WTC11 (cell line): ENCODE measurements at regions not wholly inside any gene's neighbourhood (a gene's known extent, or its start where the extent isn't known, plus 50 kb on each side); places are given as distances from the start of the nearest gene placed in this dataset.

Experiments used
- ATAC-seq: fragments of 200-7000 bp; cut with Tn5 transposase; 2 replicates; pipeline ENCODE4 v1.10.0; 2021; ENCODE audit warnings: mild to moderate bottlenecking, moderate library complexity
- CTCF ChIA-PET: fragments of 300-600 bp; sonication (Branson Sonifier 250); formaldehyde crosslinking; loops from one replicate; lab custom pipeline; 2021; ENCODE audit warnings: antibody characterized with exemption; lab: Charles Lee
- POLR2A ChIA-PET: fragments of 350-600 bp; sonication (Branson Sonifier 250); formaldehyde crosslinking; loops from one replicate; lab custom pipeline; 2021; ENCODE audit warnings: antibody characterized with exemption; lab: Charles Lee
- DNase-seq: peaks from one replicate; pipeline ENCODE4 v3.0.0; 2021; ENCODE audit warnings: low spot score
- H3K27ac Mint-ChIP-seq: 2 replicates; pipeline ENCODE4 v1.8.0; 2021; ENCODE audit warnings: mixed read lengths
- H3K27me3 Mint-ChIP-seq: 2 replicates; pipeline ENCODE4 v1.8.0; 2021; ENCODE audit warnings: low read depth, mild to moderate bottlenecking, moderate library complexity, mixed read lengths
- H3K36me3 Mint-ChIP-seq: 2 replicates; pipeline ENCODE4 v1.8.0; 2021; ENCODE audit warnings: mixed read lengths
- H3K4me1 Mint-ChIP-seq: 2 replicates; pipeline ENCODE4 v1.8.0; 2022; ENCODE audit warnings: mixed read lengths
- H3K4me3 Mint-ChIP-seq: 2 replicates; pipeline ENCODE4 v1.8.0; 2021; ENCODE audit warnings: mild to moderate bottlenecking, moderate library complexity, mixed read lengths
- H3K9me3 Mint-ChIP-seq: 2 replicates; pipeline ENCODE4 v1.8.0; 2021; ENCODE audit warnings: mixed read lengths
- ATF1 ChIP-seq: sonication (generic); formaldehyde crosslinking; IDR thresholded peaks from 2 replicates; pipeline ENCODE4 v1.8.1; 2023; ENCODE audit warnings: mild to moderate bottlenecking, moderate library complexity, missing genetic modification reagents
- ELF4 ChIP-seq: sonication (generic); formaldehyde crosslinking; IDR thresholded peaks from 2 replicates; pipeline ENCODE4 v1.8.1; 2022; ENCODE audit warnings: low read depth, mild to moderate bottlenecking, moderate library complexity, missing genetic modification reagents
- GTF2I ChIP-seq: fragments of 250-450 bp; sonication (Bioruptor Pico); conservative IDR thresholded peaks from 2 replicates; pipeline ENCODE4 v1.4.0; 2021; ENCODE audit warnings: mild to moderate bottlenecking
- JAZF1 ChIP-seq: fragments of 250-450 bp; sonication (Bioruptor Pico); IDR thresholded peaks from 2 replicates; pipeline ENCODE4 v1.9.0; 2021; ENCODE audit warnings: moderate library complexity, mild to moderate bottlenecking, inconsistent platforms
- OVOL2 ChIP-seq: fragments of 250-450 bp; sonication (Bioruptor Pico); IDR thresholded peaks from 2 replicates; pipeline ENCODE4 v1.9.0; 2021; ENCODE audit warnings: mild to moderate bottlenecking, borderline replicate concordance
- TCF7 ChIP-seq: sonication (generic); formaldehyde crosslinking; IDR thresholded peaks from 2 replicates; pipeline ENCODE4 v1.8.0; 2022; ENCODE audit warnings: mild to moderate bottlenecking, low read depth, missing genetic modification reagents, moderate library complexity
- TP53 ChIP-seq: sonication (generic); formaldehyde crosslinking; IDR thresholded peaks from 2 replicates; pipeline ENCODE4 v1.8.1; 2023; ENCODE audit warnings: mild to moderate bottlenecking, missing genetic modification reagents
- ZBTB21 ChIP-seq: sonication (generic); formaldehyde crosslinking; IDR thresholded peaks from 2 replicates; pipeline ENCODE4 v1.8.1; 2023; ENCODE audit warnings: mild to moderate bottlenecking, missing genetic modification reagents, borderline replicate concordance
- ZNF317 ChIP-seq: sonication (generic); formaldehyde crosslinking; IDR thresholded peaks from 2 replicates; pipeline ENCODE4 v1.8.1; 2023; ENCODE audit warnings: low read depth, mild to moderate bottlenecking, moderate library complexity, missing genetic modification reagents, borderline replicate concordance
- ZNF416 ChIP-seq: fragments of 250-450 bp; sonication (Bioruptor Pico); IDR thresholded peaks from 2 replicates; pipeline ENCODE4 v1.9.0; 2021; ENCODE audit warnings: mild to moderate bottlenecking, inconsistent platforms
- TF ChIP-seq, protein P1 (sequence below): sonication (generic); formaldehyde crosslinking; IDR thresholded peaks from 2 replicates; pipeline ENCODE4 v1.8.1; 2023; ENCODE audit warnings: mild to moderate bottlenecking, missing genetic modification reagents
- TF ChIP-seq, protein P2 (sequence below): sonication (generic); formaldehyde crosslinking; IDR thresholded peaks from 2 replicates; pipeline ENCODE4 v1.8.0; 2023; ENCODE audit warnings: mild to moderate bottlenecking, missing genetic modification reagents
- TF ChIP-seq, protein P3 (sequence below): fragments of 250-450 bp; sonication (Bioruptor Pico); IDR thresholded peaks from 2 replicates; pipeline ENCODE4 v1.8.0; 2021; ENCODE audit warnings: mild to moderate bottlenecking
- TF ChIP-seq, protein P4 (sequence below): sonication (generic); formaldehyde crosslinking; IDR thresholded peaks from 2 replicates; pipeline ENCODE4 v1.8.0; 2022; ENCODE audit warnings: mild to moderate bottlenecking, missing genetic modification reagents
- TF ChIP-seq, protein P5 (sequence below): sonication (generic); formaldehyde crosslinking; IDR thresholded peaks from 2 replicates; pipeline ENCODE4 v1.8.0; 2022; ENCODE audit warnings: mild to moderate bottlenecking, missing genetic modification reagents
- TF ChIP-seq, protein P6 (sequence below): sonication (generic); formaldehyde crosslinking; IDR thresholded peaks from 2 replicates; pipeline ENCODE4 v1.8.0; 2022; ENCODE audit warnings: mild to moderate bottlenecking, missing genetic modification reagents
- TF ChIP-seq, protein P7 (sequence below): sonication (generic); formaldehyde crosslinking; conservative IDR thresholded peaks from 2 replicates; pipeline ENCODE4 v1.8.1; 2023; ENCODE audit warnings: mild to moderate bottlenecking, low read depth, missing genetic modification reagents, moderate library complexity
- TF ChIP-seq, protein P8 (sequence below): fragments of 250-450 bp; sonication (Bioruptor Pico); IDR thresholded peaks from 2 replicates; pipeline ENCODE4 v1.9.0; 2021; ENCODE audit warnings: mild to moderate bottlenecking
- TF ChIP-seq, protein P9 (sequence below): sonication (generic); formaldehyde crosslinking; IDR thresholded peaks from 2 replicates; pipeline ENCODE4 v1.8.1; 2023; ENCODE audit warnings: mild to moderate bottlenecking, moderate library complexity, missing genetic modification reagents

DNA sequence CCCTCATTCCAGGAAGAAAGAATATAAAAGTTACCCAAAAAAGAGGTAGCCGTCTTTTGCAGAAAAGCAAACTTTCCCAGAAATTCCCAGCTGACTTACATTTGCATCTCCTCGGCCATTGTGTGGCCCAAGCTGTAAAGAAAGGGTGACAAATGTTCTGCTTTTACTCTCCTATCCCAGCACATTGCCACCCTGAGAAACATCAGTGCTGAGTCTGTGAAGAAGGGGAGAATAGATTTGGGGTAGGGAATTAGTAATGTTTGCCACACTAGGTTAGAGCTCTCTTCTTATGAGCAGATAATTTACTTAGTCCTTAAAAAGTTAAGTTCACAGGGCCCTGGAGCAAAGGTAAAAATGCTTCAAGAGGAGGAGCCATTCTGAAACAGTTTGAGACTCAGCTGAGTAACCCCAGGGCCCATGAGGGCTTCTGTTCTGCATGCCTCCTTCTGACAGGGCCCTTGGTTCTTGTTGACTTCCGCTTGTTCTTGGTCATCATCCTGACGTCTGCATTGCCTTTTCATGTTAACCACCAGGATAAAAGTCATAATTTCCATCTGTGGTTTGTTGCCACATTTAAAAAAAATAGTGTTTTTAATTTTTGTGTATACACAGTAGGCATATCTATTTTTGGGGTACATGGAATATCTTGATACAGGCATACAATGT lies 550.7 kb downstream of the RNF144A start:
- peaks cover 24% of the 10 kb centered on the region for H3K4me1 Mint-ChIP-seq
- H3K36me3 Mint-ChIP-seq: no peaks in the 10 kb centered on the region
- no peak for DNase-seq
- TF ChIP-seq OVOL2 (CRISPR knock-in tag): no peak
- TF ChIP-seq, protein P1, sequence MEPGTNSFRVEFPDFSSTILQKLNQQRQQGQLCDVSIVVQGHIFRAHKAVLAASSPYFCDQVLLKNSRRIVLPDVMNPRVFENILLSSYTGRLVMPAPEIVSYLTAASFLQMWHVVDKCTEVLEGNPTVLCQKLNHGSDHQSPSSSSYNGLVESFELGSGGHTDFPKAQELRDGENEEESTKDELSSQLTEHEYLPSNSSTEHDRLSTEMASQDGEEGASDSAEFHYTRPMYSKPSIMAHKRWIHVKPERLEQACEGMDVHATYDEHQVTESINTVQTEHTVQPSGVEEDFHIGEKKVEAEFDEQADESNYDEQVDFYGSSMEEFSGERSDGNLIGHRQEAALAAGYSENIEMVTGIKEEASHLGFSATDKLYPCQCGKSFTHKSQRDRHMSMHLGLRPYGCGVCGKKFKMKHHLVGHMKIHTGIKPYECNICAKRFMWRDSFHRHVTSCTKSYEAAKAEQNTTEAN (CRISPR knock-in tag): no peak
- TF ChIP-seq, protein P2, sequence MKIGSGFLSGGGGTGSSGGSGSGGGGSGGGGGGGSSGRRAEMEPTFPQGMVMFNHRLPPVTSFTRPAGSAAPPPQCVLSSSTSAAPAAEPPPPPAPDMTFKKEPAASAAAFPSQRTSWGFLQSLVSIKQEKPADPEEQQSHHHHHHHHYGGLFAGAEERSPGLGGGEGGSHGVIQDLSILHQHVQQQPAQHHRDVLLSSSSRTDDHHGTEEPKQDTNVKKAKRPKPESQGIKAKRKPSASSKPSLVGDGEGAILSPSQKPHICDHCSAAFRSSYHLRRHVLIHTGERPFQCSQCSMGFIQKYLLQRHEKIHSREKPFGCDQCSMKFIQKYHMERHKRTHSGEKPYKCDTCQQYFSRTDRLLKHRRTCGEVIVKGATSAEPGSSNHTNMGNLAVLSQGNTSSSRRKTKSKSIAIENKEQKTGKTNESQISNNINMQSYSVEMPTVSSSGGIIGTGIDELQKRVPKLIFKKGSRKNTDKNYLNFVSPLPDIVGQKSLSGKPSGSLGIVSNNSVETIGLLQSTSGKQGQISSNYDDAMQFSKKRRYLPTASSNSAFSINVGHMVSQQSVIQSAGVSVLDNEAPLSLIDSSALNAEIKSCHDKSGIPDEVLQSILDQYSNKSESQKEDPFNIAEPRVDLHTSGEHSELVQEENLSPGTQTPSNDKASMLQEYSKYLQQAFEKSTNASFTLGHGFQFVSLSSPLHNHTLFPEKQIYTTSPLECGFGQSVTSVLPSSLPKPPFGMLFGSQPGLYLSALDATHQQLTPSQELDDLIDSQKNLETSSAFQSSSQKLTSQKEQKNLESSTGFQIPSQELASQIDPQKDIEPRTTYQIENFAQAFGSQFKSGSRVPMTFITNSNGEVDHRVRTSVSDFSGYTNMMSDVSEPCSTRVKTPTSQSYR (CRISPR knock-in tag): no peak
- TF ChIP-seq, protein P3, sequence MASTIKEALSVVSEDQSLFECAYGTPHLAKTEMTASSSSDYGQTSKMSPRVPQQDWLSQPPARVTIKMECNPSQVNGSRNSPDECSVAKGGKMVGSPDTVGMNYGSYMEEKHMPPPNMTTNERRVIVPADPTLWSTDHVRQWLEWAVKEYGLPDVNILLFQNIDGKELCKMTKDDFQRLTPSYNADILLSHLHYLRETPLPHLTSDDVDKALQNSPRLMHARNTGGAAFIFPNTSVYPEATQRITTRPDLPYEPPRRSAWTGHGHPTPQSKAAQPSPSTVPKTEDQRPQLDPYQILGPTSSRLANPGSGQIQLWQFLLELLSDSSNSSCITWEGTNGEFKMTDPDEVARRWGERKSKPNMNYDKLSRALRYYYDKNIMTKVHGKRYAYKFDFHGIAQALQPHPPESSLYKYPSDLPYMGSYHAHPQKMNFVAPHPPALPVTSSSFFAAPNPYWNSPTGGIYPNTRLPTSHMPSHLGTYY (CRISPR knock-in tag): no peak
- TF ChIP-seq TP53 (CRISPR knock-in tag): no peak
- no peak for TF ChIP-seq ELF4 (CRISPR knock-in tag)
- no peak for TF ChIP-seq ZBTB21 (CRISPR knock-in tag)
- TF ChIP-seq JAZF1: no peak
- TF ChIP-seq ZNF317 (CRISPR knock-in tag): no peak
- TF ChIP-seq TCF7 (CRISPR knock-in tag): no peak
- TF ChIP-seq GTF2I (CRISPR knock-in tag): no peak
- TF ChIP-seq, protein P4, sequence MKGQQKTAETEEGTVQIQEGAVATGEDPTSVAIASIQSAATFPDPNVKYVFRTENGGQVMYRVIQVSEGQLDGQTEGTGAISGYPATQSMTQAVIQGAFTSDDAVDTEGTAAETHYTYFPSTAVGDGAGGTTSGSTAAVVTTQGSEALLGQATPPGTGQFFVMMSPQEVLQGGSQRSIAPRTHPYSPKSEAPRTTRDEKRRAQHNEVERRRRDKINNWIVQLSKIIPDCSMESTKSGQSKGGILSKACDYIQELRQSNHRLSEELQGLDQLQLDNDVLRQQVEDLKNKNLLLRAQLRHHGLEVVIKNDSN: no peak
- no peak for TF ChIP-seq ZNF416
- TF ChIP-seq ATF1 (CRISPR knock-in tag): no peak
- TF ChIP-seq, protein P5, sequence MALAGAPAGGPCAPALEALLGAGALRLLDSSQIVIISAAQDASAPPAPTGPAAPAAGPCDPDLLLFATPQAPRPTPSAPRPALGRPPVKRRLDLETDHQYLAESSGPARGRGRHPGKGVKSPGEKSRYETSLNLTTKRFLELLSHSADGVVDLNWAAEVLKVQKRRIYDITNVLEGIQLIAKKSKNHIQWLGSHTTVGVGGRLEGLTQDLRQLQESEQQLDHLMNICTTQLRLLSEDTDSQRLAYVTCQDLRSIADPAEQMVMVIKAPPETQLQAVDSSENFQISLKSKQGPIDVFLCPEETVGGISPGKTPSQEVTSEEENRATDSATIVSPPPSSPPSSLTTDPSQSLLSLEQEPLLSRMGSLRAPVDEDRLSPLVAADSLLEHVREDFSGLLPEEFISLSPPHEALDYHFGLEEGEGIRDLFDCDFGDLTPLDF (CRISPR knock-in tag): no peak
- TF ChIP-seq, protein P6, sequence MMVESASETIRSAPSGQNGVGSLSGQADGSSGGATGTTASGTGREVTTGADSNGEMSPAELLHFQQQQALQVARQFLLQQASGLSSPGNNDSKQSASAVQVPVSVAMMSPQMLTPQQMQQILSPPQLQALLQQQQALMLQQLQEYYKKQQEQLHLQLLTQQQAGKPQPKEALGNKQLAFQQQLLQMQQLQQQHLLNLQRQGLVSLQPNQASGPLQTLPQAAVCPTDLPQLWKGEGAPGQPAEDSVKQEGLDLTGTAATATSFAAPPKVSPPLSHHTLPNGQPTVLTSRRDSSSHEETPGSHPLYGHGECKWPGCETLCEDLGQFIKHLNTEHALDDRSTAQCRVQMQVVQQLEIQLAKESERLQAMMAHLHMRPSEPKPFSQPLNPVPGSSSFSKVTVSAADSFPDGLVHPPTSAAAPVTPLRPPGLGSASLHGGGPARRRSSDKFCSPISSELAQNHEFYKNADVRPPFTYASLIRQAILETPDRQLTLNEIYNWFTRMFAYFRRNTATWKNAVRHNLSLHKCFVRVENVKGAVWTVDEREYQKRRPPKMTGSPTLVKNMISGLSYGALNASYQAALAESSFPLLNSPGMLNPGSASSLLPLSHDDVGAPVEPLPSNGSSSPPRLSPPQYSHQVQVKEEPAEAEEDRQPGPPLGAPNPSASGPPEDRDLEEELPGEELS (CRISPR knock-in tag): no peak
- TF ChIP-seq, protein P7, sequence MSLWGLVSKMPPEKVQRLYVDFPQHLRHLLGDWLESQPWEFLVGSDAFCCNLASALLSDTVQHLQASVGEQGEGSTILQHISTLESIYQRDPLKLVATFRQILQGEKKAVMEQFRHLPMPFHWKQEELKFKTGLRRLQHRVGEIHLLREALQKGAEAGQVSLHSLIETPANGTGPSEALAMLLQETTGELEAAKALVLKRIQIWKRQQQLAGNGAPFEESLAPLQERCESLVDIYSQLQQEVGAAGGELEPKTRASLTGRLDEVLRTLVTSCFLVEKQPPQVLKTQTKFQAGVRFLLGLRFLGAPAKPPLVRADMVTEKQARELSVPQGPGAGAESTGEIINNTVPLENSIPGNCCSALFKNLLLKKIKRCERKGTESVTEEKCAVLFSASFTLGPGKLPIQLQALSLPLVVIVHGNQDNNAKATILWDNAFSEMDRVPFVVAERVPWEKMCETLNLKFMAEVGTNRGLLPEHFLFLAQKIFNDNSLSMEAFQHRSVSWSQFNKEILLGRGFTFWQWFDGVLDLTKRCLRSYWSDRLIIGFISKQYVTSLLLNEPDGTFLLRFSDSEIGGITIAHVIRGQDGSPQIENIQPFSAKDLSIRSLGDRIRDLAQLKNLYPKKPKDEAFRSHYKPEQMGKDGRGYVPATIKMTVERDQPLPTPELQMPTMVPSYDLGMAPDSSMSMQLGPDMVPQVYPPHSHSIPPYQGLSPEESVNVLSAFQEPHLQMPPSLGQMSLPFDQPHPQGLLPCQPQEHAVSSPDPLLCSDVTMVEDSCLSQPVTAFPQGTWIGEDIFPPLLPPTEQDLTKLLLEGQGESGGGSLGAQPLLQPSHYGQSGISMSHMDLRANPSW: no peak
- TF ChIP-seq, protein P8, sequence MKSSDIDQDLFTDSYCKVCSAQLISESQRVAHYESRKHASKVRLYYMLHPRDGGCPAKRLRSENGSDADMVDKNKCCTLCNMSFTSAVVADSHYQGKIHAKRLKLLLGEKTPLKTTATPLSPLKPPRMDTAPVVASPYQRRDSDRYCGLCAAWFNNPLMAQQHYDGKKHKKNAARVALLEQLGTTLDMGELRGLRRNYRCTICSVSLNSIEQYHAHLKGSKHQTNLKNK: no peak
- TF ChIP-seq, protein P9, sequence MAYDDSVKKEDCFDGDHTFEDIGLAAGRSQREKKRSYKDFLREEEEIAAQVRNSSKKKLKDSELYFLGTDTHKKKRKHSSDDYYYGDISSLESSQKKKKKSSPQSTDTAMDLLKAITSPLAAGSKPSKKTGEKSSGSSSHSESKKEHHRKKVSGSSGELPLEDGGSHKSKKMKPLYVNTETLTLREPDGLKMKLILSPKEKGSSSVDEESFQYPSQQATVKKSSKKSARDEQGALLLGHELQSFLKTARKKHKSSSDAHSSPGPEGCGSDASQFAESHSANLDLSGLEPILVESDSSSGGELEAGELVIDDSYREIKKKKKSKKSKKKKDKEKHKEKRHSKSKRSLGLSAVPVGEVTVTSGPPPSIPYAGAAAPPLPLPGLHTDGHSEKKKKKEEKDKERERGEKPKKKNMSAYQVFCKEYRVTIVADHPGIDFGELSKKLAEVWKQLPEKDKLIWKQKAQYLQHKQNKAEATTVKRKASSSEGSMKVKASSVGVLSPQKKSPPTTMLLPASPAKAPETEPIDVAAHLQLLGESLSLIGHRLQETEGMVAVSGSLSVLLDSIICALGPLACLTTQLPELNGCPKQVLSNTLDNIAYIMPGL (CRISPR knock-in tag): no peak
- no peaks in the 10 kb centered on the region for H3K9me3 Mint-ChIP-seq
- POLR2A ChIA-PET: no interaction called here
- CTCF ChIA-PET: no interaction called here
- no peak overlapping the region for H3K27ac Mint-ChIP-seq
- H3K4me3 Mint-ChIP-seq: no peak overlapping the region
- H3K27me3 Mint-ChIP-seq: no peaks in the 10 kb centered on the region
- ATAC-seq: no peak
